DMS53 (cell line): ENCODE measurements at regions not wholly inside any gene's neighbourhood (a gene's known extent, or its start where the extent isn't known, plus 50 kb on each side); places are given as distances from the start of the nearest gene placed in this dataset.
"Not testable (repeated sequence)": the region's sequence is repeated elsewhere in the genome, so short reads cannot be mapped to it uniquely, and the experiment has no call there.

Experiments
- DNase-seq: peaks from one replicate; lab custom pipeline; 2025; lab: John Stamatoyannopoulos, UW

GRCh38 chr17:68141050-68141449, 105.5 kb downstream of the KPNA2 start:
- DNase-seq = no peak

DNA sequence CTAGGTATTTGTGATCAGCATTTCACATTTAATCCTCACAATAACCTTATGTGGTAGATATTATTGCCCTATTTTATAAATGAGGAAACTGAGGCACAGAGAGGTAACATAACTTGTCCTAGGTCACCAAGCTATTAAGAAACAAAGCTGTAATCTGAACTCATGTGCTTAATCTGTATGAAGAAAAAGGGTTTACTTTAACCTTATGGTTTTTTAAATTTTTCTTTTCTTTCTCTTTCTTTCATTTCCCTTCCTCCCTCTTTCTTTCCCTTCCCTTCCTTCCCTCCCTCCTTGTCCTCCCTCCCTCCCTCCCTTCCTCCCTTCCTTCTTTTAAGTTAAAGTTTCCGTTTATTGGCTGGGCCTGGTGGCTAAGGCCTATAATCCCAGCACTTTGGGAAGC, 105.2 kb upstream of the AMZ2 start:
- DNase-seq = no peak

GRCh38 chr17:68143425-68143824, 104.4 kb upstream of the AMZ2 start:
- no peak for DNase-seq

DNA sequence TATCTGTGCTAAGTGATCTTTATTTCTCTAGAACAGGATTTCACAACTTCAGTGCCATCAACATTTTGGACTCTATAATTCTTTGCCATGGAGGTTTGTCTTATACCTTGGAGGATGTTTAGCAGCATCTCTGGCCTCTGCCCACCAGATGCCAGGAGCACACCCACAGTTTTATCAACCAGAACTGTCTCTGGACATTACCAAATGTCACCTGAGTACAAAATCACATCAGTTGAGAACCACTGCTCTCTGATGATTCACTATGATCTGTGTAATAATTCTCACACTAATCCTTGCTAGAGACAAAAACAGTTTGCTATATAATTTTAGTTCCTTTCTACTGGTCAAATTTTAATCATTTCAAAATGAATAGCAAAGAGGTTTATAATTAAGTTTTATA, 102.8 kb upstream of the AMZ2 start:
- no peak for DNase-seq

DNA sequence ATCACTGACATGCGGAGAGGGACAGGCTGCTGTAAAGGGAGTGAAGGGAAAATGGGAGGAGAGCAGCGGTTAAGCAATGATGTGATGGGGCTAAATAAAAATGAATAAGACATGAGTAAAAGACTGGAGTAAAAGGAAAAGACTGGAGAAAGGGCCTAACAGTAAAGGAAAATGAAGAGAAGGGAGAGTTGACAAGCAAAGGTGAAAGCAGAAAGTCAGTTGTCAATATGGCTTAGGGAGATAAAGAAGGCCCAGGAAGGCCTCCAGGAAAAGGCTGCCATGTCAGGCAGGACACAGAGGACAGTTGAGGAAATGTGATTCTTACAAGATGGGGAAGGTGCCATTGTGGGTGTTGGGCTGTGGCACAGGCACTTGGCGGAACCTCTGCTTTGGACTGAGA, 98.9 kb upstream of the AMZ2 start:
- DNase-seq = no peak

GRCh38 chr17:68152161-68152571, 95.7 kb upstream of the AMZ2 start:
- DNase-seq = no peak

DNA sequence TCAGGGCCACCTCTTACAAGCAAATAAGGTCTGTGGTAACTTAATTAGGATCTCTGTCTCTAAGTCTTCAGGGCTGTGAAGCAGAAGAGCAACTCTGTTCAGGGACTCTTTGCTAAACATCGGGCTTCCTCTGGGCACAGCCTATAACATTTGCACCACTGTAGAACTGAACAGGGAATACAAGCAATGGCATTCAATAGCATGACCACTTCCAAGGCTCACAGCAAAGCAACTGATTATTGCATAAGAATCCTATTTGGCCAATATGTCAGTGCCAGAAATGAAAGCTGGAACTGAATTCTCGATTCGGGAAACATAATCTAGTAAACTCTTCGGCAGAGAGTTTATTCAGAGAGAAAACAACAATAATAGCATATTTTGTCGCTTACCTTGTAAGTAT, 92.2 kb upstream of the AMZ2 start:
- DNase-seq = no peak

GRCh38 chr17:68161644-68162428, 86.0 kb upstream of the AMZ2 start:
- DNase-seq = no peak

DNA sequence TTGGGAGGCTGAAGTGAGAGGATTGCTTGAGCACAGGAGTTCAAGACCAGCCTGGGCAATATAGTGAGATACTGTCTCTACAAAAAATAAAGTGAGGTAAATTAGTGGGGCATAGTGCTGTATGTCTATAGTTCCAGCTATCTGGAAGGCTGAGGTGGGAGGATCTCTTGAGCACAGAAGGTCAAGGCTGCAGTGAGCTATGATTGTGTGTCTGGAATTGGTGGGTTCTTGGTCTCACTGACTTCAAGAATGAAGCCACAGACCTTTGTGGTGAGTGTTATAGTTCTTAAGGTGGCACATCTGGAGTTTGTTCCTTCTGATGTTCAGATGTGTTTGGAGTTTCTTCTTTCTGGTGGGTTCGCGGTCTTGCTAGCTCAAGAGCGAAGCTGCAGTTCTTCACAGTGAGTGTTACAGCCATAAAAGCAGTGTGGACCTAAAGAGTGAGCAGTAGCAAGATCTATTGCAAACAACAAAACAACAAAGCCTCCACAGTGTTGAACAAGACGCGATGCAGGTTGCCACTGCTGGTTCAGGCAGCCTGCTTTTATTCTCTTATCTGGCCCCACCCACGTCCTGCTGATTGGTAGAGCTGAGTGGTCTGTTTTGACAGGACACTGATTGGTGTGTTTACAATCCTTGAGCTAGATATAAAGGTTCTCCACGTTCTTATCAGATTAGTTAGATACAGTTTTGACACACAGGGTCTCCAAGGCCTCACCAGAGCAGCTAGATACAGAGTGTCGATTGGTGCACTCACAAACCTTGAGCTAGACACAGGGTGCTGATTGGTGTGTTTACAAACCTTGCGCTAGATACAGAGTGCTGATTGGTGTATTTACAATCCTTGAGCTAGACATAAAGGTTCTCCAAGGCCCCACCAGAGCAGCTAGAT, 79.3 kb upstream of the AMZ2 start:
- not testable (repeated sequence) for DNase-seq

DNA sequence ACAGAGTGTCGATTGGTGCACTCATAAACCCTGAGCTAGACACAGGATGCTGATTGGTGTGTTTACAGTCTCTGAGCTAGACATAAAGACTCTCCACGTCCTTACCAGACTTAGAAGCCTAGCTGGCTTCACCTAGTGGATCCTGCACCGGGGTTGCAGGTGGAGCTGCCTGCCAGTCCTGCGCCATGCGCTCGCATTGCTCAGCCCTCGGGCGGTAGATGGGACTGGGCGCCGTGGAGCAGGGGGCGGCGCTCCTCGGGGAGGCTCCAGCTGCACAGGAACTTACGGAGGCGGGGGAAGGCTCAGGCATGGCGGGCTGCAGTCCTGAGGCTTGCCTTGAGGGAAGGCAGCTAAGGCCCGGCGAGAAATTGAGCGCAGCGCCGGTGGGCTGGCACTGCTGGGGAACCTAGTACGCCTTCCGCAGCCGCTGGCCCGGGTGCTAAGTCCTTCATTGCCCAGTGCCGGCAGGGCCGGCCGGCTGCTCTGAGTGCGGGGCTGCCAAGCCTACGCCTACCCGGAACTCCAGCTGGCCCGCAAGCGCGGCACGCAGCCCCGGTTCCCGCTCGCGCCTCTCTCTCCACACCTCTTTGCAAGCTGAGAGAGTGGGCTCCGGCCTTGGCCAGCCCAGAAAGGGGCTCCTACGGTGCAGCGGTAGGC, 78.5 kb upstream of the AMZ2 start:
- DNase-seq = peak; percentile 65

- peak; percentile 34 for DNase-seq
Observed at GRCh38 chr17:68169840-68170239, 78.0 kb upstream of the AMZ2 start.

GRCh38 chr17:68170246-68170645, 77.6 kb upstream of the AMZ2 start:
- DNase-seq = no peak

GRCh38 chr17:68172461-68172954, 75.3 kb upstream of the AMZ2 start:
- DNase-seq = peak; percentile 80

DNA sequence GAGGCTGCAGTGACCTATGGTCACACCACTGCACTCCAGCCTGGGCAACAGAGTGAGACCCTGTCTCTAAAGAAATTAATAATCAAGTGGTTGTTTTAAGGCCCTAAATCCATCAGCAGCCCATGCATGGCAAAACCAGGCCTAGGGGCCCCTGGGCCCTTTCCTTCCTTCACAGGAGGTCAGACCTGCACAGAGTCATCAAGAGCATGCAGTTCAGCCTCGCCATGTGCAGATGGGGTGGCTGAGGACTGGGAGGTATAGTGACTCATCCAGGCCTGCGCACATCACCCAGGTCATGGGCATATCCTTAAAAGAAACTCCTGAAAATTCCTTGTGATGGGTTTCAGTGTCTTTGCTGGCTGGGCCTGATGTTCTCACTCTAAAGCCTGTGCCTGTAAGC, 72.4 kb upstream of the AMZ2 start:
- DNase-seq = no peak

DNA sequence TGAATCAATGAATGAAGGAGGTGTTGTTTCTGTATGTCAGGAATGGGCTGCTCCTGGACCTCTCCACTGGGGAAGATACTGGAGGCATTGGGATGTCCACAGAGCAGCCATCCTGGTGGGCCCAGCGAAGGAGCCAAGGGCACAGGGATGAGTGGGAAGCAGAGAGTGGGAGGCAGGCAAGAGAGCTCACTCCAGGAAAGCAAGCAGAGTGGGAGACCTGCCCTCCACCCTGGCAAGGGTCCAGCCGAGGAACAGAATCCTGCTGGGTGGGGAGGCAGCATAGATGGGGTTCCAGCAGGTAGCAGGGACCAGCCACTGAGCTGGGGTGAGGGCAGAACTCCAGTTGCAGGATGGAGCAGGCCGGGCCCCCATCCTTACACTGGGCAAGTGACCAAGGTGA, 71.9 kb upstream of the AMZ2 start:
- no peak for DNase-seq

- DNase-seq = no peak
Observed at GRCh38 chr17:68176718-68177117, 71.1 kb upstream of the AMZ2 start.

DNA sequence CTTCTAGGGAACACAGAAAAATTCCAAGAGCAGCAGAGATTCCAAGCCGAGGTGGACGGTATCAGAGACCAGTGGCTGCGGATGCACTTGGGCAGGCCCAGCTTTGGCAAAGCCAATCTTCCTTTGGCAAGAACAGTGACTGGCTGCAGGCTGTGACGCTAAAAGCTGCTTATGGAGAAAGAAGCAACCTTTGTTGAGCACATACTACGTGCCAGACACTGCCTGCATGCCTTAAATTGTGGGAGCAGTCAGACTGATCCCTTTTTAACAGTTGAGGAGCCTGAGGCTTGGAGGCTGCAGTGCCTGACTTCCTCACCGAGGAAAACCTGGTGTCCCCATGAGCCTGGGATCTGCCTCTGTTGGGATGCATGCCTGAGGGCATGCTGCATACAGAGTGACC, 69.0 kb upstream of the AMZ2 start:
- no peak for DNase-seq

GRCh38 chr17:68179236-68179925, 68.5 kb upstream of the AMZ2 start:
- no peak for DNase-seq

GRCh38 chr17:68179926-68180285, 67.9 kb upstream of the AMZ2 start:
- no peak for DNase-seq

DNA sequence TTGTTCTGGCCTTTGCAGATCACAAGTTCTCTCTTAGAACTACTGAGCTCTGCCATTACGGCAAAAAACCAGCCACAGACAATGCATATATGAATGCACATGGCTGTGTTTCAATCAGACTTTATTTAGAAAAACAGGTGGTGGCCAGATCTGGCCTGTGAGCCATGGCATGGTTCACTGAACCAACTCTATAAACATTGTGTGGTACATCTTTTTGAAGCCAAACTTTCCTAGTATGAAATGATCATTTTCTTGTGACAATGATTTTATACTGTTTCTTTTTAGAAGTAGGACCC, 65.9 kb upstream of the AMZ2 start:
- peak; percentile 22 for DNase-seq

GRCh38 chr17:68182940-68183551, 64.8 kb upstream of the AMZ2 start:
- DNase-seq = peak; percentile 11

DNA sequence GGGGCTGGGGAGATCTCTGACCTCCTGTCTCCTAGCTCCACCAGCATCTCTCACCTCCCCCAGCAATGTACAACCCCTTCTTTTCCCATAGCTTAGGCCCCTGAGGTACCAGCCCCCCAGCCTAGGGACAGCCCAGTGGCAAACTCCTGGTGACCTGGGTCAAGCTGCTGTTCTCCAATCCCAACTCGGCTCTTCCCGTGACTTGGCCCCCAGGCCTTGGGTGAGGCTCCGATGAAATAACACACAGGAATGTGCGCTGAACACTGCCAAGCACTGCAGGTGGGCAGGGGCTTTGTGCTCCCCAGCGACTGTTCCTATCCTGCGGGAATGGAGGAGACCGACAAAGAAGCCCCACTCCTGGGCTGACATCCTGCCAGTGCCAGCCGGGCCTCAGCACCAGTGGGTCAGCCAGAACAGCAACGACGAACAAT, 63.7 kb upstream of the AMZ2 start:
- no peak for DNase-seq
